ENCODE measurements at regions not wholly inside any gene's neighbourhood (a gene's known extent, or its start where the extent isn't known, plus 50 kb on each side); places are given as distances from the start of the nearest gene placed in this dataset.

DNA sequence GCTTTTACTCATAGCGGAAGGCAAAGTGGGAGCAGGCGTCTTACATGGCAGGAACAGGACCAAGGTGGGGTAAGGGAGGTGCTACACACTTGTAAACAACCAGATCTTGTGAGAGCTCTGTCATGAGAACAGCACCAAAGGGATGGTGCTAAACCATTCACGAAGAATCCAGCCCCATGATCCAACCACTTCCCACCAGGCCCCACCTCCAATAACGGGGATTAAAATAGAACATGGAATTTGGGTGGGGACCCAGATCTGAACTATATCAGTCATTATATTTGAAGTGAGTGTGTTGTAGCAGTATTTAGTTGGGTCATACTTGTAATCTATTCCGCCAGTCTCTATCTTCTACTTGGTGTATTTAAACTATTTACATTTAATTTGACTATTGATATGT lies 190.9 kb downstream of the RPLP1 start:
- Histone ChIP-seq H3K4me1 (ENCODE audit: control insufficient read depth in 1 of 2, insufficient read depth in 2 of 2, low read depth in 1 of 2, low read length in 1 of 2) (peaks cover 0 to 6% of the 10 kb centered on the region in 2 experiments; a peak in 1 of 4 replicates), H3K9ac (no peak overlapping the region), H3K36me3 (replicated peaks in 1 of 2; ENCODE audit: control insufficient read depth in 1 of 2, insufficient read depth in 2 of 2, low read length in 1 of 2) (no peaks in the 10 kb centered on the region), H3K9me2 (no peaks in the 10 kb centered on the region), H3K4me2 (no peak overlapping the region), H4K20me1 (ENCODE audit: insufficient read depth) (no peaks in the 10 kb centered on the region), H3K4me3 (ENCODE audit: low read depth in 2 of 2, low read length in 1 of 2) (no peak overlapping the region), H3K27ac (ENCODE audit: low read depth in 2 of 2, low read length in 1 of 2) (no peak overlapping the region), H3K79me2 (ENCODE audit: insufficient read depth) (no peaks in the 10 kb centered on the region), H2AFZ (ENCODE audit: low read depth) (no peak overlapping the region), H3F3A (replicated peaks; ENCODE audit: insufficient read depth) (no peaks in the 10 kb centered on the region), H3K9me3 (no peaks in the 10 kb centered on the region), H3K27me3 (ENCODE audit: insufficient read depth) (peaks cover 18% of the 10 kb centered on the region; the same call in 1 of the 2 replicates)
- CTCF ChIA-PET: no interaction called here
- 62% methylated on average over 5 of the region's 5 CpGs for WGBS (ENCODE audit: low lambda C conversion rate)
- POLR2A ChIA-PET: no interaction called here
- TF ChIP-seq RFX5 (IDR thresholded peaks at IDR 0.05; ENCODE audit: low read length) (no peak), CHD2 (IDR thresholded peaks at IDR 0.05; ENCODE audit: low read length, partially characterized antibody) (no peak), TEAD4 (IDR thresholded peaks at IDR 0.05; ENCODE audit: borderline replicate concordance, insufficient read depth) (no peak), ELF1 (IDR thresholded peaks at IDR 0.05) (no peak), MEF2A (IDR thresholded peaks at IDR 0.05; ENCODE audit: borderline replicate concordance, low read depth) (no peak), GATA2 (CRISPR knock-in tag; IDR thresholded peaks at IDR 0.05) (no peak), NFIC (IDR thresholded peaks at IDR 0.05; ENCODE audit: borderline replicate concordance) (no peak)
- TF ChIP-seq, protein P1, sequence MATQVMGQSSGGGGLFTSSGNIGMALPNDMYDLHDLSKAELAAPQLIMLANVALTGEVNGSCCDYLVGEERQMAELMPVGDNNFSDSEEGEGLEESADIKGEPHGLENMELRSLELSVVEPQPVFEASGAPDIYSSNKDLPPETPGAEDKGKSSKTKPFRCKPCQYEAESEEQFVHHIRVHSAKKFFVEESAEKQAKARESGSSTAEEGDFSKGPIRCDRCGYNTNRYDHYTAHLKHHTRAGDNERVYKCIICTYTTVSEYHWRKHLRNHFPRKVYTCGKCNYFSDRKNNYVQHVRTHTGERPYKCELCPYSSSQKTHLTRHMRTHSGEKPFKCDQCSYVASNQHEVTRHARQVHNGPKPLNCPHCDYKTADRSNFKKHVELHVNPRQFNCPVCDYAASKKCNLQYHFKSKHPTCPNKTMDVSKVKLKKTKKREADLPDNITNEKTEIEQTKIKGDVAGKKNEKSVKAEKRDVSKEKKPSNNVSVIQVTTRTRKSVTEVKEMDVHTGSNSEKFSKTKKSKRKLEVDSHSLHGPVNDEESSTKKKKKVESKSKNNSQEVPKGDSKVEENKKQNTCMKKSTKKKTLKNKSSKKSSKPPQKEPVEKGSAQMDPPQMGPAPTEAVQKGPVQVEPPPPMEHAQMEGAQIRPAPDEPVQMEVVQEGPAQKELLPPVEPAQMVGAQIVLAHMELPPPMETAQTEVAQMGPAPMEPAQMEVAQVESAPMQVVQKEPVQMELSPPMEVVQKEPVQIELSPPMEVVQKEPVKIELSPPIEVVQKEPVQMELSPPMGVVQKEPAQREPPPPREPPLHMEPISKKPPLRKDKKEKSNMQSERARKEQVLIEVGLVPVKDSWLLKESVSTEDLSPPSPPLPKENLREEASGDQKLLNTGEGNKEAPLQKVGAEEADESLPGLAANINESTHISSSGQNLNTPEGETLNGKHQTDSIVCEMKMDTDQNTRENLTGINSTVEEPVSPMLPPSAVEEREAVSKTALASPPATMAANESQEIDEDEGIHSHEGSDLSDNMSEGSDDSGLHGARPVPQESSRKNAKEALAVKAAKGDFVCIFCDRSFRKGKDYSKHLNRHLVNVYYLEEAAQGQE (IDR thresholded peaks at IDR 0.05; ENCODE audit: low read depth, low read length): no peak
- TF ChIP-seq, protein P2, sequence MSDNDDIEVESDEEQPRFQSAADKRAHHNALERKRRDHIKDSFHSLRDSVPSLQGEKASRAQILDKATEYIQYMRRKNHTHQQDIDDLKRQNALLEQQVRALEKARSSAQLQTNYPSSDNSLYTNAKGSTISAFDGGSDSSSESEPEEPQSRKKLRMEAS (IDR thresholded peaks at IDR 0.05; ENCODE audit: low read depth): no peak
- TF ChIP-seq, protein P3, sequence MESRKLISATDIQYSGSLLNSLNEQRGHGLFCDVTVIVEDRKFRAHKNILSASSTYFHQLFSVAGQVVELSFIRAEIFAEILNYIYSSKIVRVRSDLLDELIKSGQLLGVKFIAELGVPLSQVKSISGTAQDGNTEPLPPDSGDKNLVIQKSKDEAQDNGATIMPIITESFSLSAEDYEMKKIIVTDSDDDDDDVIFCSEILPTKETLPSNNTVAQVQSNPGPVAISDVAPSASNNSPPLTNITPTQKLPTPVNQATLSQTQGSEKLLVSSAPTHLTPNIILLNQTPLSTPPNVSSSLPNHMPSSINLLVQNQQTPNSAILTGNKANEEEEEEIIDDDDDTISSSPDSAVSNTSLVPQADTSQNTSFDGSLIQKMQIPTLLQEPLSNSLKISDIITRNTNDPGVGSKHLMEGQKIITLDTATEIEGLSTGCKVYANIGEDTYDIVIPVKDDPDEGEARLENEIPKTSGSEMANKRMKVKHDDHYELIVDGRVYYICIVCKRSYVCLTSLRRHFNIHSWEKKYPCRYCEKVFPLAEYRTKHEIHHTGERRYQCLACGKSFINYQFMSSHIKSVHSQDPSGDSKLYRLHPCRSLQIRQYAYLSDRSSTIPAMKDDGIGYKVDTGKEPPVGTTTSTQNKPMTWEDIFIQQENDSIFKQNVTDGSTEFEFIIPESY (IDR thresholded peaks at IDR 0.05; ENCODE audit: borderline replicate concordance, low read depth): no peak
- TF ChIP-seq, protein P4, sequence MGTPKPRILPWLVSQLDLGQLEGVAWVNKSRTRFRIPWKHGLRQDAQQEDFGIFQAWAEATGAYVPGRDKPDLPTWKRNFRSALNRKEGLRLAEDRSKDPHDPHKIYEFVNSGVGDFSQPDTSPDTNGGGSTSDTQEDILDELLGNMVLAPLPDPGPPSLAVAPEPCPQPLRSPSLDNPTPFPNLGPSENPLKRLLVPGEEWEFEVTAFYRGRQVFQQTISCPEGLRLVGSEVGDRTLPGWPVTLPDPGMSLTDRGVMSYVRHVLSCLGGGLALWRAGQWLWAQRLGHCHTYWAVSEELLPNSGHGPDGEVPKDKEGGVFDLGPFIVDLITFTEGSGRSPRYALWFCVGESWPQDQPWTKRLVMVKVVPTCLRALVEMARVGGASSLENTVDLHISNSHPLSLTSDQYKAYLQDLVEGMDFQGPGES (IDR thresholded peaks at IDR 0.05; ENCODE audit: low read depth, low read length): no peak
- TF ChIP-seq, protein P5, sequence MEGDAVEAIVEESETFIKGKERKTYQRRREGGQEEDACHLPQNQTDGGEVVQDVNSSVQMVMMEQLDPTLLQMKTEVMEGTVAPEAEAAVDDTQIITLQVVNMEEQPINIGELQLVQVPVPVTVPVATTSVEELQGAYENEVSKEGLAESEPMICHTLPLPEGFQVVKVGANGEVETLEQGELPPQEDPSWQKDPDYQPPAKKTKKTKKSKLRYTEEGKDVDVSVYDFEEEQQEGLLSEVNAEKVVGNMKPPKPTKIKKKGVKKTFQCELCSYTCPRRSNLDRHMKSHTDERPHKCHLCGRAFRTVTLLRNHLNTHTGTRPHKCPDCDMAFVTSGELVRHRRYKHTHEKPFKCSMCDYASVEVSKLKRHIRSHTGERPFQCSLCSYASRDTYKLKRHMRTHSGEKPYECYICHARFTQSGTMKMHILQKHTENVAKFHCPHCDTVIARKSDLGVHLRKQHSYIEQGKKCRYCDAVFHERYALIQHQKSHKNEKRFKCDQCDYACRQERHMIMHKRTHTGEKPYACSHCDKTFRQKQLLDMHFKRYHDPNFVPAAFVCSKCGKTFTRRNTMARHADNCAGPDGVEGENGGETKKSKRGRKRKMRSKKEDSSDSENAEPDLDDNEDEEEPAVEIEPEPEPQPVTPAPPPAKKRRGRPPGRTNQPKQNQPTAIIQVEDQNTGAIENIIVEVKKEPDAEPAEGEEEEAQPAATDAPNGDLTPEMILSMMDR (IDR thresholded peaks at IDR 0.05): no peak
- TF ChIP-seq, protein P6, sequence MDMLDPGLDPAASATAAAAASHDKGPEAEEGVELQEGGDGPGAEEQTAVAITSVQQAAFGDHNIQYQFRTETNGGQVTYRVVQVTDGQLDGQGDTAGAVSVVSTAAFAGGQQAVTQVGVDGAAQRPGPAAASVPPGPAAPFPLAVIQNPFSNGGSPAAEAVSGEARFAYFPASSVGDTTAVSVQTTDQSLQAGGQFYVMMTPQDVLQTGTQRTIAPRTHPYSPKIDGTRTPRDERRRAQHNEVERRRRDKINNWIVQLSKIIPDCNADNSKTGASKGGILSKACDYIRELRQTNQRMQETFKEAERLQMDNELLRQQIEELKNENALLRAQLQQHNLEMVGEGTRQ (IDR thresholded peaks at IDR 0.05; ENCODE audit: borderline replicate concordance, low read depth, low read length): no peak
- no peak for DNase-seq

All from SK-N-SH (cell line).